GM18502 (cell line): ENCODE measurements at regions not wholly inside any gene's neighbourhood (a gene's known extent, or its start where the extent isn't known, plus 50 kb on each side); places are given as distances from the start of the nearest gene placed in this dataset.
"Not testable (repeated sequence)": the region's sequence is repeated elsewhere in the genome, so short reads cannot be mapped to it uniquely, and the experiment has no call there.

Experiments
- ATAC-seq: cut with Tn5 transposase; IDR thresholded peaks from one replicate; pipeline ENCODE4 v1.9.1; 2021; ENCODE audit warnings: mild to moderate bottlenecking; ENCODE audit not compliant: unreplicated experiment, poor library complexity

- no peak for ATAC-seq
Observed at GRCh38 chr2:13638181-13638580, 921.4 kb downstream of the TRIB2 start.

- ATAC-seq: no peak
Observed at GRCh38 chr2:13649918-13650317, 933.2 kb downstream of the TRIB2 start.

GRCh38 chr2:13650586-13651180, 933.9 kb downstream of the TRIB2 start:
- ATAC-seq: no peak

- ATAC-seq: no peak
Observed at GRCh38 chr2:13651684-13652131, 935.0 kb downstream of the TRIB2 start.

GRCh38 chr2:13652531-13653313, 936.0 kb downstream of the TRIB2 start:
- no peak for ATAC-seq

GRCh38 chr2:13654416-13654815, 937.7 kb downstream of the TRIB2 start:
- ATAC-seq: no peak

- no peak for ATAC-seq
Observed at GRCh38 chr2:13660231-13660630, 943.5 kb downstream of the TRIB2 start.

GRCh38 chr2:13662055-13662454, 945.3 kb downstream of the TRIB2 start:
- no peak for ATAC-seq

GRCh38 chr2:13666582-13667414, 950.1 kb downstream of the TRIB2 start:
- peak; percentile 90 for ATAC-seq

- no peak for ATAC-seq
Observed at GRCh38 chr2:13667415-13667757, 950.6 kb downstream of the TRIB2 start.

- ATAC-seq: no peak
Observed at GRCh38 chr2:13669607-13670006, 952.9 kb downstream of the TRIB2 start.

GRCh38 chr2:13673821-13674220, 957.1 kb downstream of the TRIB2 start:
- ATAC-seq: not testable (repeated sequence)

- no peak for ATAC-seq
Observed at GRCh38 chr2:13676269-13676668, 956.2 kb upstream of the LRATD1 start.

- ATAC-seq: no peak
Observed at GRCh38 chr2:13681936-13682335, 950.6 kb upstream of the LRATD1 start.

- no peak for ATAC-seq
Observed at GRCh38 chr2:13682540-13683272, 949.8 kb upstream of the LRATD1 start.

GRCh38 chr2:13686262-13686661, 946.3 kb upstream of the LRATD1 start:
- ATAC-seq: no peak

GRCh38 chr2:13694673-13695072, 937.8 kb upstream of the LRATD1 start:
- no peak for ATAC-seq

- no peak for ATAC-seq
Observed at GRCh38 chr2:13696601-13697000, 935.9 kb upstream of the LRATD1 start.

GRCh38 chr2:13698847-13699246, 933.7 kb upstream of the LRATD1 start:
- ATAC-seq: no peak

GRCh38 chr2:13699939-13700338, 932.6 kb upstream of the LRATD1 start:
- ATAC-seq: not testable (repeated sequence)
